Loucy (cell line): ENCODE measurements at regions not wholly inside any gene's neighbourhood (a gene's known extent, or its start where the extent isn't known, plus 50 kb on each side); places are given as distances from the start of the nearest gene placed in this dataset.
A peak's percentile ranks its signal among the peaks of the same experiment; 100 is the strongest.

ENCODE experiments used
- H2AFZ ChIP-seq: fragments of 200-600 bp; sonication (generic); 2 replicates; pipeline ENCODE4 v1.6.0; 2016; ENCODE audit warnings: antibody characterized with exemption, mild to moderate bottlenecking, low read length, moderate library complexity
- H3F3A ChIP-seq: fragments of 200-600 bp; 2 replicates; pipeline ENCODE4 v1.6.0; 2016; ENCODE audit warnings: antibody characterized with exemption, low read depth, mild to moderate bottlenecking
- H3K27me3 ChIP-seq: fragments of 200-600 bp; sonication (generic); 2 replicates; pipeline ENCODE4 v1.6.1; 2014; ENCODE audit warnings: low read length, mild to moderate bottlenecking; ENCODE audit not compliant: insufficient read depth, poor library complexity, severe bottlenecking
- H3K36me3 ChIP-seq: fragments of 200-600 bp; sonication (generic); 2 replicates; pipeline ENCODE4 v1.6.1; 2016; ENCODE audit warnings: low read length; ENCODE audit not compliant: insufficient read depth
- H3K4me1 ChIP-seq: fragments of 200-600 bp; sonication (generic); 2 replicates; pipeline ENCODE4 v1.5.1; 2014; ENCODE audit warnings: low read length, mild to moderate bottlenecking; ENCODE audit not compliant: insufficient read depth, poor library complexity, severe bottlenecking
- H3K4me2 ChIP-seq: fragments of 200-600 bp; sonication (generic); 2 replicates; pipeline ENCODE4 v1.6.0; 2014; ENCODE audit warnings: antibody characterized with exemption, low read length, low read depth, mild to moderate bottlenecking; ENCODE audit not compliant: poor library complexity, severe bottlenecking
- H3K4me3 ChIP-seq: fragments of 200-600 bp; sonication (generic); 2 replicates; pipeline ENCODE4 v1.5.1; 2014; ENCODE audit warnings: low read length, mild to moderate bottlenecking, mixed read lengths; ENCODE audit not compliant: poor library complexity, severe bottlenecking
- H3K79me2 ChIP-seq: fragments of 200-600 bp; sonication (generic); 2 replicates; pipeline ENCODE4 v1.6.1; 2014; ENCODE audit warnings: low read length; ENCODE audit not compliant: insufficient read depth
- H3K9ac ChIP-seq: fragments of 200-600 bp; sonication (generic); 2 replicates; pipeline ENCODE4 v1.6.0; 2014; ENCODE audit warnings: mild to moderate bottlenecking, low read depth, low read length, moderate library complexity; ENCODE audit not compliant: poor library complexity, severe bottlenecking
- H3K9me2 ChIP-seq: fragments of 200-600 bp; sonication (generic); replicated peaks from 2 replicates; pipeline ENCODE4 v1.6.1; 2016; ENCODE audit warnings: low read depth, low read length, mixed read lengths
- H3K9me3 ChIP-seq: fragments of 200-600 bp; sonication (generic); 2 replicates; pipeline ENCODE4 v1.6.1; 2014; ENCODE audit warnings: mild to moderate bottlenecking, antibody characterized with exemption, low read length, low read depth; ENCODE audit not compliant: insufficient read depth
- H4K20me1 ChIP-seq: fragments of 200-600 bp; sonication (generic); 2 replicates; pipeline ENCODE4 v1.6.0; 2014; ENCODE audit warnings: antibody characterized with exemption, low read length, mild to moderate bottlenecking; ENCODE audit not compliant: insufficient read depth, poor library complexity, severe bottlenecking
- CTCF ChIP-seq: fragments of 200-600 bp; sonication (generic); conservative IDR thresholded peaks from 2 replicates; pipeline ENCODE4 v1.5.1; 2014; ENCODE audit warnings: mild to moderate bottlenecking, antibody characterized with exemption, low read length
- EZH2phosphoT487 ChIP-seq: fragments of 200-600 bp; IDR thresholded peaks from 2 replicates; pipeline ENCODE4 v1.6.1; 2018; ENCODE audit warnings: antibody characterized with exemption, mild to moderate bottlenecking, moderate library complexity, borderline replicate concordance

GRCh38 chr12:46664761-46665287 is 161.0 kb downstream of the SLC38A4 start:
- Histone ChIP-seq H3K9ac (no peak overlapping the region), H4K20me1 (no peaks in the 10 kb centered on the region), H3K9me2 (no peaks in the 10 kb centered on the region), H3F3A (no peaks in the 10 kb centered on the region; the same call in 1 of the 2 replicates), H3K9me3 (no peaks in the 10 kb centered on the region), H3K79me2 (no peaks in the 10 kb centered on the region), H3K4me3 (peak overlapping the region; percentile 41), H3K36me3 (no peaks in the 10 kb centered on the region), H2AFZ (no peak overlapping the region), H3K27me3 (no peaks in the 10 kb centered on the region), H3K4me2 (peak overlapping the region; percentile 51), H3K4me1 (peaks cover 21% of the 10 kb centered on the region)
- TF ChIP-seq EZH2phosphoT487 (no peak), CTCF (no peak)

GRCh38 chr12:46663318-46663717 is 162.5 kb downstream of the SLC38A4 start:
- Histone ChIP-seq H3F3A (no peaks in the 10 kb centered on the region; the same call in 1 of the 2 replicates), H3K4me1 (peaks cover 37% of the 10 kb centered on the region), H2AFZ (no peak overlapping the region), H3K36me3 (no peaks in the 10 kb centered on the region), H4K20me1 (no peaks in the 10 kb centered on the region), H3K79me2 (no peaks in the 10 kb centered on the region), H3K4me3 (no peak overlapping the region), H3K9ac (no peak overlapping the region), H3K4me2 (no peak overlapping the region), H3K27me3 (no peaks in the 10 kb centered on the region), H3K9me3 (no peaks in the 10 kb centered on the region), H3K9me2 (no peaks in the 10 kb centered on the region)
- TF ChIP-seq EZH2phosphoT487 (no peak), CTCF (no peak)

- Histone ChIP-seq H3F3A (no peaks in the 10 kb centered on the region; the same call in 1 of the 2 replicates), H3K79me2 (no peaks in the 10 kb centered on the region), H3K9ac (peak overlapping the region; percentile 9), H2AFZ (no peak overlapping the region), H3K4me3 (no peak overlapping the region), H3K27me3 (no peaks in the 10 kb centered on the region), H4K20me1 (no peaks in the 10 kb centered on the region), H3K4me2 (peak overlapping the region; percentile 59), H3K9me2 (no peaks in the 10 kb centered on the region), H3K9me3 (no peaks in the 10 kb centered on the region), H3K4me1 (peaks cover 42% of the 10 kb centered on the region), H3K36me3 (no peaks in the 10 kb centered on the region)
- TF ChIP-seq CTCF: peak; percentile 95
- TF ChIP-seq EZH2phosphoT487: no peak
Measured at GRCh38 chr12:46661110-46661845, 164.5 kb downstream of the SLC38A4 start.
